ENCODE measurements at regions not wholly inside any gene's neighbourhood (a gene's known extent, or its start where the extent isn't known, plus 50 kb on each side); places are given as distances from the start of the nearest gene placed in this dataset.

GRCh38 chr5:34503379-34504253 is 152.5 kb upstream of the RAI14 start:
- no peak overlapping the region for H3K4me3 ChIP-seq (ENCODE audit: low read length)
- H3K27me3 ChIP-seq (ENCODE audit: control insufficient read depth, insufficient read depth, low read length) = no peaks in the 10 kb centered on the region
- no peaks in the 10 kb centered on the region for H3K36me3 ChIP-seq (ENCODE audit: control insufficient read depth, insufficient read depth, low read length)
- no peak for DNase-seq
- 100% methylated on average over 1 of the region's 7 CpGs for WGBS (ENCODE audit: insufficient coverage, low lambda C conversion rate)
- H3K27ac ChIP-seq (ENCODE audit: low read length) = no peak overlapping the region
- H3K9me3 ChIP-seq (ENCODE audit: control insufficient read depth, low read depth, low read length) = no peaks in the 10 kb centered on the region
- H3K4me1 ChIP-seq (ENCODE audit: control insufficient read depth, insufficient read depth, low read length) = peaks cover 8% of the 10 kb centered on the region

GRCh38 chr5:34504967-34505366 is 151.2 kb upstream of the RAI14 start:
- no peak for DNase-seq
- Histone ChIP-seq H3K9me3 (ENCODE audit: control insufficient read depth, low read depth, low read length) (no peaks in the 10 kb centered on the region), H3K27ac (ENCODE audit: low read length) (no peak overlapping the region), H3K4me1 (ENCODE audit: control insufficient read depth, insufficient read depth, low read length) (no peaks in the 10 kb centered on the region), H3K27me3 (ENCODE audit: control insufficient read depth, insufficient read depth, low read length) (no peaks in the 10 kb centered on the region), H3K36me3 (ENCODE audit: control insufficient read depth, insufficient read depth, low read length) (no peaks in the 10 kb centered on the region), H3K4me3 (ENCODE audit: low read length) (no peak overlapping the region)

- Histone ChIP-seq H3K9me3 (ENCODE audit: control insufficient read depth, low read depth, low read length) (no peaks in the 10 kb centered on the region), H3K36me3 (ENCODE audit: control insufficient read depth, insufficient read depth, low read length) (no peaks in the 10 kb centered on the region), H3K27me3 (ENCODE audit: control insufficient read depth, insufficient read depth, low read length) (no peaks in the 10 kb centered on the region), H3K4me1 (ENCODE audit: control insufficient read depth, insufficient read depth, low read length) (no peaks in the 10 kb centered on the region), H3K27ac (ENCODE audit: low read length) (no peak overlapping the region), H3K4me3 (ENCODE audit: low read length) (no peak overlapping the region)
- DNase-seq = no peak
- no CpG with 5 or more reads among the region's 2 CpGs for WGBS (ENCODE audit: insufficient coverage, low lambda C conversion rate)
Observed at GRCh38 chr5:34505731-34506130, 150.4 kb upstream of the RAI14 start.

GRCh38 chr5:34507933-34508332 is 148.2 kb upstream of the RAI14 start:
- no peaks in the 10 kb centered on the region for H3K36me3 ChIP-seq (ENCODE audit: control insufficient read depth, insufficient read depth, low read length)
- DNase-seq = no peak
- H3K27me3 ChIP-seq (ENCODE audit: control insufficient read depth, insufficient read depth, low read length) = no peaks in the 10 kb centered on the region
- H3K4me1 ChIP-seq (ENCODE audit: control insufficient read depth, insufficient read depth, low read length) = no peaks in the 10 kb centered on the region
- H3K27ac ChIP-seq (ENCODE audit: low read length) = no peak overlapping the region
- H3K9me3 ChIP-seq (ENCODE audit: control insufficient read depth, low read depth, low read length) = no peaks in the 10 kb centered on the region
- WGBS (ENCODE audit: insufficient coverage, low lambda C conversion rate) = 86% methylated on average over 1 of the region's 2 CpGs
- no peak overlapping the region for H3K4me3 ChIP-seq (ENCODE audit: low read length)

- no peak overlapping the region for H3K27ac ChIP-seq (ENCODE audit: low read length)
- WGBS (ENCODE audit: insufficient coverage, low lambda C conversion rate) = no CpG with 5 or more reads among the region's 2 CpGs
Observed at GRCh38 chr5:34509392-34509791, 146.7 kb upstream of the RAI14 start.

GRCh38 chr5:34510002-34510401 is 146.1 kb upstream of the RAI14 start:
- Histone ChIP-seq H3K9me3 (ENCODE audit: control insufficient read depth, low read depth, low read length) (no peaks in the 10 kb centered on the region), H3K36me3 (ENCODE audit: control insufficient read depth, insufficient read depth, low read length) (no peaks in the 10 kb centered on the region), H3K27ac (ENCODE audit: low read length) (no peak overlapping the region), H3K4me1 (ENCODE audit: control insufficient read depth, insufficient read depth, low read length) (no peaks in the 10 kb centered on the region), H3K4me3 (ENCODE audit: low read length) (no peak overlapping the region), H3K27me3 (ENCODE audit: control insufficient read depth, insufficient read depth, low read length) (no peaks in the 10 kb centered on the region)
- 100% methylated on average over 1 of the region's 5 CpGs for WGBS (ENCODE audit: insufficient coverage, low lambda C conversion rate)
- DNase-seq = no peak

More at GRCh38 chr5:34509392-34509791, 146.7 kb upstream of the RAI14 start:
- Histone ChIP-seq H3K4me1 (ENCODE audit: control insufficient read depth, insufficient read depth, low read length) (no peaks in the 10 kb centered on the region), H3K36me3 (ENCODE audit: control insufficient read depth, insufficient read depth, low read length) (no peaks in the 10 kb centered on the region), H3K9me3 (ENCODE audit: control insufficient read depth, low read depth, low read length) (no peaks in the 10 kb centered on the region), H3K27me3 (ENCODE audit: control insufficient read depth, insufficient read depth, low read length) (no peaks in the 10 kb centered on the region), H3K4me3 (ENCODE audit: low read length) (no peak overlapping the region)
- DNase-seq = no peak

GRCh38 chr5:34511063-34511462 is 145.1 kb upstream of the RAI14 start:
- 20% methylated on average over 1 of the region's 4 CpGs for WGBS (ENCODE audit: insufficient coverage, low lambda C conversion rate)
- Histone ChIP-seq H3K27ac (ENCODE audit: low read length) (no peak overlapping the region), H3K36me3 (ENCODE audit: control insufficient read depth, insufficient read depth, low read length) (no peaks in the 10 kb centered on the region), H3K9me3 (ENCODE audit: control insufficient read depth, low read depth, low read length) (no peaks in the 10 kb centered on the region), H3K27me3 (ENCODE audit: control insufficient read depth, insufficient read depth, low read length) (no peaks in the 10 kb centered on the region), H3K4me3 (ENCODE audit: low read length) (no peak overlapping the region), H3K4me1 (ENCODE audit: control insufficient read depth, insufficient read depth, low read length) (no peaks in the 10 kb centered on the region)
- no peak for DNase-seq

GRCh38 chr5:34511481-34511880 is 144.6 kb upstream of the RAI14 start:
- Histone ChIP-seq H3K27me3 (ENCODE audit: control insufficient read depth, insufficient read depth, low read length) (no peaks in the 10 kb centered on the region), H3K4me1 (ENCODE audit: control insufficient read depth, insufficient read depth, low read length) (no peaks in the 10 kb centered on the region), H3K9me3 (ENCODE audit: control insufficient read depth, low read depth, low read length) (no peaks in the 10 kb centered on the region), H3K36me3 (ENCODE audit: control insufficient read depth, insufficient read depth, low read length) (no peaks in the 10 kb centered on the region), H3K4me3 (ENCODE audit: low read length) (no peak overlapping the region), H3K27ac (ENCODE audit: low read length) (no peak overlapping the region)
- no CpG with 5 or more reads among the region's 1 CpG for WGBS (ENCODE audit: insufficient coverage, low lambda C conversion rate)
- DNase-seq = no peak

- Histone ChIP-seq H3K27ac (ENCODE audit: low read length) (no peak overlapping the region), H3K9me3 (ENCODE audit: control insufficient read depth, low read depth, low read length) (no peaks in the 10 kb centered on the region), H3K4me1 (ENCODE audit: control insufficient read depth, insufficient read depth, low read length) (no peaks in the 10 kb centered on the region), H3K27me3 (ENCODE audit: control insufficient read depth, insufficient read depth, low read length) (no peaks in the 10 kb centered on the region), H3K4me3 (ENCODE audit: low read length) (no peak overlapping the region), H3K36me3 (ENCODE audit: control insufficient read depth, insufficient read depth, low read length) (no peaks in the 10 kb centered on the region)
- DNase-seq = no peak
- no CpG with 5 or more reads among the region's 2 CpGs for WGBS (ENCODE audit: insufficient coverage, low lambda C conversion rate)
Observed at GRCh38 chr5:34511915-34512314, 144.2 kb upstream of the RAI14 start.

- H3K27me3 ChIP-seq (ENCODE audit: control insufficient read depth, insufficient read depth, low read length) = no peaks in the 10 kb centered on the region
- no peak overlapping the region for H3K4me3 ChIP-seq (ENCODE audit: low read length)
- no peak for DNase-seq
- no peaks in the 10 kb centered on the region for H3K4me1 ChIP-seq (ENCODE audit: control insufficient read depth, insufficient read depth, low read length)
- H3K27ac ChIP-seq (ENCODE audit: low read length) = no peak overlapping the region
- no CpG with 5 or more reads among the region's 1 CpG for WGBS (ENCODE audit: insufficient coverage, low lambda C conversion rate)
- H3K36me3 ChIP-seq (ENCODE audit: control insufficient read depth, insufficient read depth, low read length) = no peaks in the 10 kb centered on the region
- no peaks in the 10 kb centered on the region for H3K9me3 ChIP-seq (ENCODE audit: control insufficient read depth, low read depth, low read length)
Observed at GRCh38 chr5:34516166-34516565, 140.0 kb upstream of the RAI14 start.

- 100% methylated on average over 1 of the region's 6 CpGs for WGBS (ENCODE audit: insufficient coverage, low lambda C conversion rate)
- H3K4me1 ChIP-seq (ENCODE audit: control insufficient read depth, insufficient read depth, low read length) = no peaks in the 10 kb centered on the region
- no peaks in the 10 kb centered on the region for H3K36me3 ChIP-seq (ENCODE audit: control insufficient read depth, insufficient read depth, low read length)
- H3K4me3 ChIP-seq (ENCODE audit: low read length) = no peak overlapping the region
- H3K9me3 ChIP-seq (ENCODE audit: control insufficient read depth, low read depth, low read length) = no peaks in the 10 kb centered on the region
- DNase-seq = no peak
- H3K27me3 ChIP-seq (ENCODE audit: control insufficient read depth, insufficient read depth, low read length) = no peaks in the 10 kb centered on the region
- H3K27ac ChIP-seq (ENCODE audit: low read length) = no peak overlapping the region
Observed at GRCh38 chr5:34516686-34517085, 139.4 kb upstream of the RAI14 start.
